ENCODE measurements at regions not wholly inside any gene's neighbourhood (a gene's known extent, or its start where the extent isn't known, plus 50 kb on each side); places are given as distances from the start of the nearest gene placed in this dataset.
"Not testable (repeated sequence)": the region's sequence is repeated elsewhere in the genome, so short reads cannot be mapped to it uniquely, and the experiment has no call there.

- DNase-seq = no peak
Measured at GRCh38 chr13:86584301-86584700, 785.1 kb upstream of the SLITRK6 start.

GRCh38 chr13:86585835-86586234, 786.6 kb upstream of the SLITRK6 start:
- no peak for DNase-seq

DNA sequence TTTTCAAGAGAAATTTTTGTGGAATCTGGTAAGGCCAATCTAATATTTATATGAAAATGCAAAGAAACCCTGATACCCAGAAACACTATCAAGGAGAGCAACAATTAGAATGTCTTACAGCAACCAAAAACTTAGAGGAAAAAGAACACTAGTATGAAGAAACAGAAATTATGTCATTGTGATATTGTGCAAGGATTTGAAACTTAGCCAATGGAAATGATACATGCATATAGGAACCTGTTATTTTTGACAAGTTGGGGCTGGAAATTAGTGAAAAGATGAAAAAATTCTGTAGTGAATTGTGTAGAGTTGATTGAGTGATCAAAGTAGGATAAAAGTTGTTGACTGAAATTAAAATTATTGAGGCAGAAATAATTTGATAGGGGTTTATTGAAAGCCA, 792.6 kb upstream of the SLITRK6 start:
- DNase-seq = no peak

DNA sequence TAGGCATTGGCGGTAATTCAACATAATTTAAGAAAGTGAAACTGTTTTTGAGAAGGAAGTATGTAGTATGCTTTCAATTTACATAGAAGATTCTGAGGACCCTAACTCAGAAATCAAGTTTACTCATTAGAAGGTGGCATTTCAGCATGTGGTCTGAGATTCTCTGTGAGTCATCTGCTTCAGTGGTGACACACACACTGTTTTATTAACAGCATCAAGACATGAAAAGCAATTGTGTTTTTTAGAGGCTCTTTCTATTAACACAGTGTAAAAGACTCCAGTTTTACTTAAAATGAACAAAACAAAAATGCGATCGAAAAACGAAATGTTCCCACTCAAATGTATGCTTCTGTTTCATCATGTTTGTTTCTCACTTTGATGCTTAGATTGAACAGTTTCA, 802.1 kb upstream of the SLITRK6 start:
- DNase-seq = no peak

- no peak for DNase-seq
Measured at GRCh38 chr13:86606264-86606663, 807.0 kb upstream of the SLITRK6 start.

DNA sequence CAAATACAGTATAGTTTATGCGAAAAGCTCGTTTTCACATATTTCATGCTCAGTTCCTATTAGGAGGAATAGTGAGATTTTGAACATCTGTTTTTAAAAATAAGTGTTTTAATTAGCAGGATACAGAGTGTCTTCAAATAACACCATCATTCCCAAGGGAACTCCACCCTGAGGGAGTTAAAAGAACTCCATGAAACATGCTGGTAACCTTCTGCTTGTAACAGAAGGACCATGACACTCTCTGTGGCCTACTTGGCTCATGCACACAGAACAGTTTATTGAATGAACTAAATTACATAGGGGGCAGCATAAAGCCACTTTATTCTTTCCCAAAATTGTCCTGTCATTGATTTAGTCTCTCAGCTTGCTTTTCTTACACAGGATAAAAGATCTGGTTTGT, 809.5 kb upstream of the SLITRK6 start:
- DNase-seq = no peak

DNA sequence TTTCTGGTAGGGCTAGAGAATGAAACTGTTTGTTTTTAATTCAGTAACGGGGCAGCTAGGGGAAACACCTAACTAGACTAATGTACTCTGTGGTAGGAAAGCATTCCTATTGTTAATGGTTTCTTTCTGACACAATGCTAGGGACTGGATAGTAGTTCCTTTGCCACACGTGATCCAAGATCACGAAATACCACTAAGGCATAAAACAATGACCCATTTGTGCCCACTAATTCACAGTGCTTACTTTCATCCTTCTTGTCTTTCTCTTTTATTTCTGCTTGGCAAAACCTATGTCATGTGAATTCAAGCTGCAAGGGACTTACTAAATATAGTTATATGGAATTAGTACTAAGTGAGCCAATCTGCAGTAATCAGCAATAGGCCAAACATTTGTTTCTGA, 834.1 kb upstream of the SLITRK6 start:
- no peak for DNase-seq

- not testable (repeated sequence) for DNase-seq
Measured at GRCh38 chr13:86651171-86651570, 852.0 kb upstream of the SLITRK6 start.

DNA sequence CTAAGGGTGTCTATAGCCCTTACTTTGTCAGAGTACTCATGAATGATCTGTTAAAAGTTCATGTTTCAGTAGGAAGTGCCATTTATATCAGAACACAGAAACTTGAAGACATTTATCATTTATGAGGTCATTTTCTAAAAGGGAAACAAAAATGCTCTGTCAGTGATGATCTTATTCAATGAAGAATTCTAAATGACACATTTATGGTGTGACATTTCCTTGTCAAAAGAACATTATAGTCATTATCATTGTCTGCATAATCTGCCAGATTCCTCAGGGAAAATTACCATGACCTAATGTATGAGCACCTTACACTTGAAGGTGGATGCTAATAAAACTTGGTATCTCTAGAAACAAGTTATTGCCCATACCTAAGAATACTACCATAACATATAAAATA, 853.8 kb upstream of the SLITRK6 start:
- DNase-seq = no peak

GRCh38 chr13:86655561-86655960, 856.3 kb upstream of the SLITRK6 start:
- DNase-seq = no peak

DNA sequence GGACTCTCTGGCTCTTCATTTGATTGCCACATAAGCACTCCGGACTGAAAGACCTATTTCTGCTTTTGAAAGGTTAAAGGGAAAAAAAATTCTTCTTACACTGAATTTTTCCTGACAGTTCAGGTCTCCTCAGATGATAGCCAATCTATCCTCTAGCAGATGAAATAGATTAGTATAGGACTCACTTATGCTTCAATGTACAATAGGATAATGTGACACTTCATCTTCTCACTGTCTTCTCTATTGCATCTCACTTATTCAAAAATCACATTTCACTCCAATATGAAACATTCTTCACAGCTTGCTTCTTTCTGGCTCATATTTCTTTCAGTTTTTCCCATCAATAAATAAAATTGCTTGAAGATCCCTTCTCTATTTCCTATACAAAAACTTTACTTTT, 860.9 kb upstream of the SLITRK6 start:
- DNase-seq = no peak

- DNase-seq = no peak
Measured at GRCh38 chr13:86665842-86666241, 866.6 kb upstream of the SLITRK6 start.

GRCh38 chr13:86673931-86674431, 874.8 kb upstream of the SLITRK6 start:
- no peak for DNase-seq

- no peak for DNase-seq
Measured at GRCh38 chr13:86681223-86681622, 882.0 kb upstream of the SLITRK6 start.

DNA sequence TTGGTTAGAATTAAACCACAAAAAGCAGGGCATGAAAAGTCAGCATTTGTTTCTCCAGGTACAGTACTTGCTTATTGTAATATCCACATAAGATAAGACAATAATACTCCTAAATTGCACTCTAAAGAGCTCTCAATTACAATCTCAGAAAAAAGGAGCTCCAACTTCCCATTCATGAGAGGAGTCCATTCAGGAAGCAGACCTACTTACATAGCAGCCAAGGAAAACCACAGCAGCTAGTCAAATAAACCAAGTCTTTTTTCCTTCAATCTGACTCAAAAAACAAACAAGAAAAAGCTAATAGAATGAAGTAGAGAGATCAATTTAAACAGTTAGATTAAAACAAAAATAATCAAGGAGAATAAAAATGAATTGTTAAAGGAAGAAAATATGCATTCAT, 885.2 kb upstream of the SLITRK6 start:
- DNase-seq = no peak

DNA sequence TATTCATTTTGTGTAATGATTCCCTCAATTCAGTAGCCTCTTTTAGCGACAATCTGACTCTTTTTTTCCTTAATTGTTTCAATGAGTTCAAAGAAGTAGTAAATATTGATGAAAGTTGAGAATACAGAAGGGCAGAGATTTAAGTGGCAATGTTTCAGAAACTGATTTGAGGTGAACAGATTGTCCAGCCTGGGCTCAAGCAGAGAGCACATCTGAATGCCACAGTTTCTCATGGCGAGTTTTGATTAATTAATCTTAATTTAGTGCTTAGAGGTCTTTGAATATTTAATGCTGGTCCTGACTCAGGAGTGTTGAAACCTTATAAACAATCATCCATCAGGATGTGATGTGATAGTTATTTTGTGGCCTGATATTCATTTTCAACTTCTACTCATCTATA, 890.7 kb upstream of the SLITRK6 start:
- DNase-seq = no peak

DNA sequence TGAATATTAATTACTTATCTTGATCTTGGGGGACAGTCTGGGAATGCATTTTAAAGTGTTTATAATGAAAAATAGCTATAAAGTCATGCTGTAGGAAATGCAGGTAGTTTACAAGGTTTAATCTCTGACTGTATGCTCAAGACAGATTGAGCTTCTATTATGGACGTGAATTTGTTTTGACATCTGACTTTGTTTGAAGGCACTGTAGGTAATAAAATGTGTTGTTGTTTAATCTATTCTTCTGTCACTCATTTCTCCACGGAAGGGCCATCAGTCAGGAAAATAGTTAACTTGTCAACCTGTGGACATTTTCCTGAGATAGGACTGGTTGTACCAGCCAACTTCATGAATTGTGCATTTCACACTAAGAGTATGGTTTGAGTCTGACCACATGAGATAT, 893.1 kb upstream of the SLITRK6 start:
- no peak for DNase-seq

- no peak for DNase-seq
Measured at GRCh38 chr13:86710013-86710412, 910.8 kb upstream of the SLITRK6 start.

- DNase-seq = no peak
Measured at GRCh38 chr13:86710896-86711295, 911.7 kb upstream of the SLITRK6 start.

DNA sequence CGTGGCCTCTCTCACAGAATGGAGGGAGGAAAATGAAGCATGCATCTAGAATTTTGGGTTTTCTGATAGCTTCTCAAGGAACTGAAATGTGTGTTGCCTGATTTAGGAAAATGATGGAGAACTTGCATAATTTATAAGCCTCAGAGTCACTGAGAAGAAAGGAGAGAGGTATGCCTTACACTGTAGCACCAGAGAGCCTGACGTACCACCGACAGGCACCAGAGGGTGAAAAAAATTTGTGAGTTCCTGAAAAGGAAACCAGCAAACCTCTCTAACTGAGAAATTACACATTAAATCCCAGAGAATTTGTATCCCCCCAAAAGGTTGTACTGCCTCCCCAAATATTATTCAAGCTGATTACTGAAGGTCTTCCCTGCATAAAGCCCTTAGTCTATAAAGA, 915.3 kb upstream of the SLITRK6 start:
- no peak for DNase-seq

DNA sequence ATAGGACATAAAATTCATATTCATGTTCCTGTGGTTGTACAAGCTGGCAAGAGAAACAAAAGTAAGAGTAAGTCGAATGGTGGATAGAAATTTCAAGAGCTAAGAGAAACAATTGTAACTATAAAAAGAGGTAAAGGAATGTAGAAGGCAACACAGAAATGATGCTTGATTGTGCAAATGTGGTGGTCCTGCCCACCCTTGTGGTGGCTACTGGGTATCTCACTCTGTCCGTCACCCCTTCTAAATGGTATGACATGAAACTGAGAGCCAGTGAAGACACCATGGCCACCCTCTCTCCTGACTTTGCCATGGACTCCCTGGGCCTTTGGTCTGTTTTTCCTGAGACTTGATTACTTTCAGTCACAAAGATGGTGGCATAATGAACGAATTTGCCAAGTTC, 925.9 kb upstream of the SLITRK6 start:
- DNase-seq = no peak

- DNase-seq = no peak
Measured at GRCh38 chr13:86729206-86729605, 930.0 kb upstream of the SLITRK6 start.

DNA sequence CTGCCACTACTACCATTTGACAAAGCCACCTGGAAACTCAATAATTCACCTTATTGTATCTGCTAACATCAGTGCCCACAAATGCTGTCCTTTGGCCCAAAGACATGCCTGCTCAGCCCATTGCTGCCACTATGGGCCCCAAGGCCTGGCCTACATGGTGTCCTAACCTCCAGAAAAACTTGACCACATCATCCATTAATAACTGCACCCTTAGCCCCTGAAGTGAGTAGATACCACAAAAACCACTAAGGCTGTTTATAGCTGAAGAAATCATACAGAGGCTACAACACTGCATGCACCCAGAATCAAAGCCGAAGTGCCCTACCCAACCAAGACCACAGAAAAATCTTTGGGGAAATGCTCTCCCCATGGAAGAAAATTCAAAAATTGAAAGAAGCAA, 932.8 kb upstream of the SLITRK6 start:
- no peak for DNase-seq

DNA sequence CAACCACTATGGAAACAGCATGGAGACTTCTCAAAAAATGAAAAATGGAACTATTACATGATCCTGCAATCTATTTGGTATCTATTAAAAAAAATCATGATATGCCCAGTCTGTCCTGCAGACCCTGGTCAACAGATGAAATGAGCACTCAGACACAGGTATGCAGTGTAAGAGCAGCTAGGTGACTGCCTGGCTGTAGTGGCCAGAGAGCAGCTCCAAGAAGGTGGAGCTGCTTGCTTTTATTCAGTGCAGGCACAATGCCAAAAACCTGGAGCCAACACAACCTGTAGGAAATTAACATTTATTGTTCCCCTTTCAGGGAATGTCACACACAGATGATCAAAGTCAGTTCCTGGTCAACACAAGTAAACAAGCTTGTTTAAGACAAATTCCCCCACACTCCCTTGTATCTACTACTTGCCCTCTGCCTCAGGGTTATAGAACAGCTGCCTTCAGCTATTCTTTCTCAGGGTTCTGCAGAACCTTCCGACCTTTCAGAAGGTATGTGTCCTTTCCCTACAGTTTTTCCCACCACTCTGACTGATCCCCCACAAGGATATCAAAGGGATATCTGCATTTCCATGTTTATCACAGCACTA, 933.7 kb upstream of the SLITRK5 start:
- DNase-seq = no peak

DNA sequence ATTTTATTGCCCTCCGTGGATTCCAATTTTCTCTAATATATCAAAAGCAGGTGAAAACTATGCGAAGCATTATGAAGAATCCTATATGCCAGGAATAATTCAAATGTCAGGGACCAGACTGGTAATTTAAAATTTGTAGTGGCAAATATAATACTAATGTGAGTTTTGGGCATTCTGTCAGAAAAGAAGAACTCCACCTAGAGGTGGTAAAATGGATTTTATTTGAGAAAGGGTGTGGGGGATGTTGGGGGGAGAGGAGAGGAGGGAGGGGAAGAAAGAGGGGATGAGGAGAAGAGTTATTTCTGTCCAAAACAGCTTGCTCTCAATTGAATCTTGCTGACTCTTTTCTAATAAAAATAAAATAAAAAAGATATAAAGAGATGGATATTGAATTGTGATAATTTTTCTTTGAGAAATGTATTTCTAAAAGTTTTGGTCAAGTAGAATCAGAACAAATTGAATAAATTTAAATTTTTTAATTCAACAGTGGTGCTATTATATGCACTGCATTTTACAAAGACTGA, 929.3 kb upstream of the SLITRK5 start:
- DNase-seq = no peak
